Activated CD4-positive, alpha-beta T cell treated with anti-CD3 and anti-CD28 coated beads, Interleukin-2, Interleukin-4, amounts not matched to agents 100 ng/mL and 50 ng/mL, durations not matched to agents 16 hours and 8 hours (primary cell): ENCODE measurements at regions not wholly inside any gene's neighbourhood (a gene's known extent, or its start where the extent isn't known, plus 50 kb on each side); places are given as distances from the start of the nearest gene placed in this dataset.
A peak's percentile ranks its signal among the peaks of the same experiment; 100 is the strongest.
"Not testable (repeated sequence)": the region's sequence is repeated elsewhere in the genome, so short reads cannot be mapped to it uniquely, and the experiment has no call there.

Source experiments
- DNase-seq: peaks from one replicate; pipeline ENCODE4 v3.0.0-alpha.2; 2020; ENCODE audit warnings: low spot score

- DNase-seq = no peak
These were observed 213.4 kb upstream of the XIST start for GRCh38 chrX:74065831-74066390.

- DNase-seq = no peak
These were observed 211.1 kb upstream of the XIST start for GRCh38 chrX:74063426-74064155.

- DNase-seq = no peak
These were observed 209.4 kb upstream of the XIST start for GRCh38 chrX:74061879-74062278.

- no peak for DNase-seq
These were observed 196.6 kb upstream of the XIST start for GRCh38 chrX:74049126-74049525.

GRCh38 chrX:74034066-74034465 is 181.6 kb upstream of the XIST start:
- not testable (repeated sequence) for DNase-seq

GRCh38 chrX:74031527-74031926 is 179.0 kb upstream of the XIST start:
- DNase-seq = not testable (repeated sequence)

GRCh38 chrX:74030766-74031165 is 178.3 kb upstream of the XIST start:
- DNase-seq = not testable (repeated sequence)

- DNase-seq = not testable (repeated sequence)
These were observed 172.6 kb upstream of the XIST start for GRCh38 chrX:74025145-74025544.

GRCh38 chrX:74023203-74023602 is 170.7 kb upstream of the XIST start:
- DNase-seq = no peak

GRCh38 chrX:74018253-74018652 is 165.7 kb upstream of the XIST start:
- DNase-seq = no peak

- peak; percentile 77 for DNase-seq
These were observed 163.0 kb upstream of the XIST start for GRCh38 chrX:74015379-74016019.

- DNase-seq = no peak
These were observed 156.5 kb upstream of the XIST start for GRCh38 chrX:74009041-74009440.

GRCh38 chrX:73992019-73992418 is 139.5 kb upstream of the XIST start:
- DNase-seq = no peak

- DNase-seq = no peak
These were observed 134.7 kb upstream of the XIST start for GRCh38 chrX:73987166-73987565.

GRCh38 chrX:73979551-73980131 is 127.1 kb upstream of the XIST start:
- DNase-seq = no peak

GRCh38 chrX:73977542-73978169 is 125.1 kb upstream of the XIST start:
- DNase-seq = peak; percentile 34

GRCh38 chrX:73967461-73967860 is 114.9 kb upstream of the XIST start:
- DNase-seq = not testable (repeated sequence)

GRCh38 chrX:73965833-73966232 is 113.3 kb upstream of the XIST start:
- DNase-seq = no peak

- DNase-seq = no peak
These were observed 112.1 kb upstream of the XIST start for GRCh38 chrX:73964579-73964978.

GRCh38 chrX:73963682-73964081 is 111.2 kb upstream of the XIST start:
- no peak for DNase-seq

GRCh38 chrX:73962948-73963347 is 110.4 kb upstream of the XIST start:
- no peak for DNase-seq

GRCh38 chrX:73961867-73962266 is 109.4 kb upstream of the XIST start:
- DNase-seq = not testable (repeated sequence)

- no peak for DNase-seq
These were observed 92.0 kb upstream of the XIST start for GRCh38 chrX:73944563-73944908.
